GM21381 (cell line): ENCODE measurements at regions not wholly inside any gene's neighbourhood (a gene's known extent, or its start where the extent isn't known, plus 50 kb on each side); places are given as distances from the start of the nearest gene placed in this dataset.
"Not testable (repeated sequence)": the region's sequence is repeated elsewhere in the genome, so short reads cannot be mapped to it uniquely, and the experiment has no call there.

Experiments
- ATAC-seq: cut with Tn5 transposase; IDR thresholded peaks from one replicate; pipeline ENCODE4 v1.9.1; 2021; ENCODE audit warnings: mild to moderate bottlenecking, moderate library complexity; ENCODE audit not compliant: unreplicated experiment

DNA sequence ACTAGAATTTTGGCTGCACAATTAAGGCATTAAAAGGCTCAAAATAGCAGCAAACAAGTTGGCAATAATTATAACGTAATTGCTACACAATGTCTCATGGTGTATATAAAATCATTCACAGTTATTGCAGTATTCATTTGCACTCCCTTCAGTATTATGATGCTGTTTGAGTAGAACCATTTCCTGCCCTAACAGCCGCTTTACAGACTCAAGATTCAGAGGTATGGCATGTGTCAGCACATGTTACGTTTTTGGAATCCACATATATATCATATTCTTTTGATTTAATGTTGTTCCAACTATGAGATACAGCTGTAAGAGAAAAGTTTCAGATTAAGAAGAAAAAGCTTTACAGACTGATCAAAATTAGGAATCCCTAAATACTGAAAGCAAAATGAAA is 56.3 kb upstream of the NCKAP5 start:
- ATAC-seq: no peak

GRCh38 chr2:133627741-133628140 is 59.5 kb upstream of the NCKAP5 start:
- no peak for ATAC-seq

DNA sequence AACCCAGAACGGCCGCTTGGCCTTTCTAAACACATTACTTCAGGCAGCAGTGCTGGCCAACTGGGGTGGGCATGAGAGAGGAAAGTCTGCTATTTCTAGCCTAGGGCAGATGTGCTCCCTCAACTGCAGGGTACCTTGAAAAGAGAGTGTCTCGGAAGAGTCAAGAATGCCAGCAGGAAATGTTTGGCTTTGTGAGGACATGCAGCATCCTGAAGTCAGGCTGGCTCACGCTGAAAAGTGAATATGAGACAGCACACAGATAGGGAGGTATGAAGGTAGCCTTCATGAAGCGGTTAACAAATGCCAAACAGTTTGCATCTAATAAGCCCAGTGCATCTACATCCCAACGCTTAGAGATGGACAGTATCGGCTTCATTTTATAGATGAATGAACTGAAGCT is 65.0 kb upstream of the NCKAP5 start:
- no peak for ATAC-seq

DNA sequence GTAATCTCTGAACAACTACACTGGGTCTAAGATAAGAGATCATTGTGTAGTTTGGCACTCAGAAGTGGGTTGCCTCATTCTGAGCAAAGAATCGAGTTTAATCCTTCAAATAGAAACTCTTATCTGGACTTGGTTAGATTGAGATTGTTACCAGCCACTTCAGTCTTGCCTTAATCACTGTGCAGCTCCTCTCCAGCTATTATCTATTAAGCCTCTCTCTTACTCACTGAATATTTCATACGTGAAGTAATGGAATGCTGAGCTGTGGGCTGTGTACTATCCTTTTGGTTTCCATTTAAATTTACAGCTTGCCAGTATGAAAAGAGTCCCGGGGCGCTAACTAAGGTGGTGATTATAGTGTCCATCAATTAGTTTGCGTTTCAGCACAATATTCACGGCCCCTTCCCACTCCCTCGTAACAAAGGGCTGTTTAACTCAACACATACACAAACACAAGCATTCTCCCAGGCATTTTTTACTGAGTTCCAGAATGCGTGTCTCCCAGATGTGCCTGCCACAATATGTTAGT is 65.7 kb upstream of the NCKAP5 start:
- no peak for ATAC-seq

DNA sequence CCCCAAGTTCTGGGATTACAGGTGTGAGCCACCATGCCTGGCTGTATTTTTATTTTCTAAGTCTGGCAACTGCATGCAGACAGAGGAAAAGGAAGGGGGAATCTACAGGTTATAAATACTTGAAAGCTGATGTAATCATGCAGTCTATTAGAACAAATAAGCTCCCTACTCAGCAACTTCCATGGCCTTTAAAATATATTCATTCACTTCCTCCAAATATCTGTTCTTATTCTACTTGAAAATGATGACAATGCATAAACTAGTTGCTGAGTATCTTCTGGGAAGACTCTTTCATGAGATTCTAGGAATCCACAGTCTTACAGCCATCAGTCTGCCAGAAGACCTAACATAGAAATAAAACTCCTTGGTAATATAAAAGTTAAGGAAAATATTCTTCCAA is 66.9 kb upstream of the NCKAP5 start:
- ATAC-seq: no peak

GRCh38 chr2:133636287-133636686 is 68.0 kb upstream of the NCKAP5 start:
- ATAC-seq: no peak

GRCh38 chr2:133640103-133640502 is 71.8 kb upstream of the NCKAP5 start:
- no peak for ATAC-seq

GRCh38 chr2:133641497-133641896 is 73.2 kb upstream of the NCKAP5 start:
- ATAC-seq: no peak

DNA sequence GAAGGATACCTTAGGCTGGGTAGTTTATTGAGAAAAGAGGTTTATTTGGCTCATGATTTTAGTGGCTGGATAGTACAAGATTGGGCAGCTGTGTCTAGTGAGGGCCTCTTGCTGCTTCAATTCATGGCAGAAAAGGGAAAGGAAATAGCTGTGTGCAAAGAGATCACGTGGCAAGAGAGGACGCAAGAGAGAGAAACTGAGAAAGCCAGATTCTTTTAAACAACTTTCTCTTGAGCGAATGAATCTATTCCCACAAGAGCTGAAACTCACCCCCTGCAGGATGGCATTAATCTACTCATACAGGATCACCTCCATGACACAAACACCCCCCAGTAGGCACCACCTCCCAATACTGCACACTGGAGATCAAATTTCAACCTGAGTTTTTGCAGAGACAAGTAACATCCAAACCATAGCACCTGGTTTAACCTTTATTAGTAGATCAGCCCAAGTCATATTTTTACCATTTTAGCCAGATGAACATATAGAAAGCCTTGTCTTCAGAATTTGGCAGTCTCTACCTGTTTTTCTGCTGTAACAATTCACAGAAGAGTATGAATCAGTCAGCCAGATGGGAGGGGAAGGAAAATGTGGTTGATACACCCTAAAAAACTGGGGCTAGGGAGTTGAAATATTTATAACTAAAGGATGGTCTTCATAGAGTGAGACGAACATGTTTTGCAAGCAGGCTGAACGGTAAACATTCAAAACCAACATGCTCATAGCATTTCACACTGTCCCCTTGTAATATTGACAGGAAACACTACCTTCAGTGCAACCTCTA is 73.9 kb upstream of the NCKAP5 start:
- no peak for ATAC-seq

GRCh38 chr2:133642791-133643191 is 74.5 kb upstream of the NCKAP5 start:
- ATAC-seq: no peak

- ATAC-seq: no peak
These were observed 75.6 kb upstream of the NCKAP5 start for GRCh38 chr2:133643863-133644262.

DNA sequence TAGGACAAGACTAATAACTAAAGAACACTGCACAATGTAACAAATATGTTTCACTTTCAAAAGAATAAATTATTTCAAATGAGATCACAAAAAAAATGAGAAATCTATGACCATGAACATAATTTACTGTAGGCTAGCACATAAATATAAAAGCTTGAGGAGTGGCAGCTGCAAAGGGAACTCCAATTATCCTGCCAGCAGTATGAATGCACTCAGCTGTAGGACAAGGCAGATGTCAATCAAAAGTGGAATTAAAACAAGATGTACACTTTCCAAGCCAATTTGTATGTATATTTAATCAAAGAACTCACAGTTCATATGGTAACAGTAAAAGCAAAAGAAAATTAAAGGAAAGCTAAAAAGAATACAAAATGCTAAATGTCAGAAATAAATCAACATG is 76.6 kb upstream of the NCKAP5 start:
- ATAC-seq: no peak

DNA sequence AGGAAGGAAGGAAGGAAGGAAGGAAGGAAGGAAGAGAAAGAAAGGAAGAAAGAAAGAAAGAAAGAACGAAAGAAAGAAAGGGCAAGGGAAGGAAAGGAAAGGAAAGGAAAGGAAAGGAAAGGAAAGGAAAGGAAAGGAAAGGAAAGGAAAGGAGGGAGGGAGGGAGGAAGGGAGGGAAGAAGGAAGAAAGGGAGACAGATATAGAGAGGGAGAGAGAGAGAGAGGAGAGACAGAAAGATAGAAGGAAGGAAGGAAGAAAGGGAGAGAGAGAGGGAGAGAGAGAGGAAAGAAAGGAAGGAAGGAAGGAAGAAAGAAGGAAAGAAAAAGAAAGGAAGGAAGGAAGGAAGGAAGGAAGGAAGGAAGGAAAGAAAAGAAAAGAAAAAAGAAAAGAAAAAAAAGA is 79.1 kb upstream of the NCKAP5 start:
- not testable (repeated sequence) for ATAC-seq

DNA sequence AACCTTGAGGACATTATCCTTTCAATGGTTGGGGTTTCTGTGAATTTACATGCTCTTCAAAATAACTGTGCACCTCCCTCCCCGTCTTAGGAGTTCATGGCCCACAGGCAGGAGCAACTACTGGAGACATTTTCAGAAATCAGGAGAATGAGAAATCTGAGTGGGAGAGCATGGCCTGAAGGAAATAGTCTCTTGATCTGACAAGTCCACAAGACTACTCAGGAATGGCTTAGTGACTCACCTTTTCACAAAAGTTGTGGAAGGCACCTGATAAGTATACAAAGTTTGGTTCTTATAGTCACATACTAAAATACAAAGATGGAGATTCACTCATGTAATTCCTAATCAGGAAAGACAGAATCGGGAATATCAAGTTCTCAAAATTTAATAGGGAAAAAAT is 83.6 kb upstream of the NCKAP5 start:
- ATAC-seq: no peak

DNA sequence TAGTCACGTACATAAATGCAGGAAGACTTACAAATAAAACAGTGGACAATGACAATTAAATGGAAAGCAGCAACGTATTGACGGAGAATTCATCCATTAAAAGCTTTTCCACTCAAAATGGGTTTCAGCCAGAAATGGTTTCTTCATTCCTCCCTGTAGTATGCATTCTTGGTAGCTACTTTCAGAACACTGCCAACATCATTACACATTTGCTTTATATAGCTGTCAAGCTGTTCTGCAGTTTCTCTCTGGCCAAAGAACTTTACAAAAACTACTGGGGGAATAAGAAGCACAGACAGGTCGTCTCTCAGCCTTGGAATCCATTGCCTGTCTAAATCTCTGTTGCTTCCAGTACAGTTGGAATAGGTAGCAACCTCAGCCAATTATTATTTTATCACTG is 84.1 kb upstream of the NCKAP5 start:
- no peak for ATAC-seq

GRCh38 chr2:133653056-133653455 is 84.8 kb upstream of the NCKAP5 start:
- no peak for ATAC-seq

- no peak for ATAC-seq
These were observed 86.7 kb upstream of the NCKAP5 start for GRCh38 chr2:133654949-133655348.

DNA sequence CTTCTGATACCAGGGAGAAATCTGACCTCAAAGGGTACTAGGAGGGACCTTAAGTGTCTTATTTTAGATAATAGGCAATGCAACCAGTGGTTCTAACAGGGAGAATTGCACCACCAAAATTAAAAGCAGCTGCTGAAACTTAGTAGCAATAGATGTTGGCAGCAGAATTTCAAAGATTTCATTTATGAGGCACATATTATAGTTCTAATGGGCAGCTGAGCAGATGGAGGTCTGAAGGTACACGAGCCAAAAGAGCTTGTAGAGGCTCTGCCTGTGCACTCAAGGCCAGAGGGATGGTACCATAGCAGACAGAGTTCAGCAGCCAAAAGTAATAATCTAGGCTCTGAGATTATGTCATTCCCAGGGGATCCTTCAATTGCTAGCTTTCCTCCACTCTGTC is 87.3 kb upstream of the NCKAP5 start:
- ATAC-seq: no peak

DNA sequence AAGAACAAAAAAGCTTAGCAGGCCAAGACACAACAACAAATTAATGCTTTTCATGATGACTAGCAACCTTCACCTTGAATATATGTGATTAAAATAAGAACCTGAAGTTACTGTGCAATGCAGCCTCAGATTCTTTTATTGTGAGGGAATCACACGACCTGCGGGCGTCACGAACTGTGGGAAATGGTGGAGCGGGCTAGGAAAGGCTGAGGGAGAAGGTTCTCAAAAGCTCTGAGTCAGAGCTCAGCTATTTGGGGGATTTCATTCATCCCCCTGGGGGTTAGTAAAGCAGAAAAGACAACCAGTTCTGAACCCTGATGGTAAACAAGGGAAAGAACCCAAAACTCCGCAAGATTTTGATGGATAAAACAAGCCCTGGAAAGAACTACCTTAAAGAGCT is 89.3 kb upstream of the NCKAP5 start:
- ATAC-seq: no peak

- no peak for ATAC-seq
These were observed 90.0 kb upstream of the NCKAP5 start for GRCh38 chr2:133658020-133658903.

DNA sequence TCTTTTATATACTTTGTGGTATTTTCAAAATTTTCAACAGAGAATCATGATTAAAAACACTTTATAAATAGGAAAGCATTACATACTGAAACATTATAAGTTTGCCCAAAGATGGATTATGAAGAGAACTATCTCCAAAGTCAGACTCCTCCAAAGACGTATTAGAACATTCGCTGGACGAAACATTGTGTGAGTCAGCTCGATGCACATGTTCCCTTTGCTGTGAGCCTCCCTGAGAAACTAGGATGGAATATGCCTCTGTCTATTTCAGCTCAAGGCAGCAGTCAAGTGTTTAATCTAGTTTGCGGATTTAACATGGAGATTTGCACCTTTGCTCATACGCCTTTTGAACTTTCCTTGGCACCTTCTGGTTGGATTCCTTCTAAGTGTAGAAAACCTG is 92.2 kb upstream of the NCKAP5 start:
- no peak for ATAC-seq

- no peak for ATAC-seq
These were observed 93.1 kb upstream of the NCKAP5 start for GRCh38 chr2:133661392-133661791.
